ENCODE measurements at regions not wholly inside any gene's neighbourhood (a gene's known extent, or its start where the extent isn't known, plus 50 kb on each side); places are given as distances from the start of the nearest gene placed in this dataset.

DNA sequence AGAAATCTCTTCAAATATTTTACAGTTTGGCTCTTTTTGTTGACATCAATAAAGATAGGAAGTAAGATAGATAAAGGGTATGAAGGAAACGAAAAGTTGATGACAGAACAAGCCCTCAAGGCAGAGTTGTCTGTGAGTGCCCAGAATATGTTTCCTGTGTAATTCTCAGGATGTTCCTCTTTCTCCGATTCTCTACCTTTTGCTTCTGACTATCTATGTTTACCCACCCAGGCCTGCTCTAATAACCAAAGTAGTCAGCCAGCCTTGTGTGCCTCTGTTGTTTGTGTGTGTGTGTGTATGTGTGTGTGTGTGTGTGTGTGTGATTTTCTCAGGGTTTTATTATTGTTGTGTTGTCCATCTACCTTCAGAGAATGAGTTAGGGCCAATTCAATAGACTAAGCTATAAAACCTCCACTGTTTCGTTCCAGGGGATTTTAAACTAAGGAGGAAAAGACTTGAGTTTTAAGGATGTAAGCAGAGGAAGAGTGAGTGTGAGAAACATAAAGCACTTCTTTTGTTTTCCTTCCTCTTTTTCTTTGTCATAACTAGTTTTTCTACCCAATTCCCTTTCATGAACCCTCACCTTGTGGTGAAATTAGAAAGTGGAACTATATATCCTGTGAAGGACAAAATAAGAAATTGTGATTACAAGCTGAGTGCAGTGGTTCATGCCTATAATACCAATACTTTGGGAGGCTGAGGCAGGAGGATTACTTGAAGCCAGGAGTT, 627.4 kb upstream of the NR5A2 start:
- intact Hi-C loops (cut with DNase I): no loop called here

GRCh38 chr1:199403531-199404116, 623.9 kb upstream of the NR5A2 start:
- intact Hi-C loops (cut with DNase I): no loop called here
- no peak for TF ChIP-seq POLR2A (IDR thresholded peaks at IDR 0.05)
- TF ChIP-seq, protein P1, sequence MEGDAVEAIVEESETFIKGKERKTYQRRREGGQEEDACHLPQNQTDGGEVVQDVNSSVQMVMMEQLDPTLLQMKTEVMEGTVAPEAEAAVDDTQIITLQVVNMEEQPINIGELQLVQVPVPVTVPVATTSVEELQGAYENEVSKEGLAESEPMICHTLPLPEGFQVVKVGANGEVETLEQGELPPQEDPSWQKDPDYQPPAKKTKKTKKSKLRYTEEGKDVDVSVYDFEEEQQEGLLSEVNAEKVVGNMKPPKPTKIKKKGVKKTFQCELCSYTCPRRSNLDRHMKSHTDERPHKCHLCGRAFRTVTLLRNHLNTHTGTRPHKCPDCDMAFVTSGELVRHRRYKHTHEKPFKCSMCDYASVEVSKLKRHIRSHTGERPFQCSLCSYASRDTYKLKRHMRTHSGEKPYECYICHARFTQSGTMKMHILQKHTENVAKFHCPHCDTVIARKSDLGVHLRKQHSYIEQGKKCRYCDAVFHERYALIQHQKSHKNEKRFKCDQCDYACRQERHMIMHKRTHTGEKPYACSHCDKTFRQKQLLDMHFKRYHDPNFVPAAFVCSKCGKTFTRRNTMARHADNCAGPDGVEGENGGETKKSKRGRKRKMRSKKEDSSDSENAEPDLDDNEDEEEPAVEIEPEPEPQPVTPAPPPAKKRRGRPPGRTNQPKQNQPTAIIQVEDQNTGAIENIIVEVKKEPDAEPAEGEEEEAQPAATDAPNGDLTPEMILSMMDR (IDR thresholded peaks at IDR 0.05): no peak
- no peak overlapping the region for H3K4me3 ChIP-seq
- DNase-seq (no peak), ATAC-seq (no peak)
- WGBS, 2 donors: 28 to 38% methylated on average over 1 of the region's 1 CpG
- no peaks in the 10 kb centered on the region for H3K36me3 ChIP-seq (replicated peaks in 1 of 2; ENCODE audit: insufficient read depth in 1 of 2, low read depth in 2 of 2)
- no peaks in the 10 kb centered on the region for H3K27me3 ChIP-seq
- no peaks in the 10 kb centered on the region for H3K4me1 ChIP-seq
- no peaks in the 10 kb centered on the region for H3K9me3 ChIP-seq
- no peak overlapping the region for H3K27ac ChIP-seq

More for the DNA sequence above, 627.4 kb upstream of the NR5A2 start:
- no peak for DNase-seq
- ATAC-seq: no peak
- WGBS, 2 donors: 52 to 54% methylated on average over 3 of the region's 3 CpGs
- Histone ChIP-seq H3K27ac (no peak overlapping the region), H3K4me1 (no peaks in the 10 kb centered on the region), H3K9me3 (no peaks in the 10 kb centered on the region), H3K4me3 (no peak overlapping the region), H3K27me3 (no peaks in the 10 kb centered on the region), H3K36me3 (replicated peaks in 1 of 2; ENCODE audit: insufficient read depth in 1 of 2, low read depth in 2 of 2) (no peaks in the 10 kb centered on the region)
- TF ChIP-seq, protein P1 (IDR thresholded peaks at IDR 0.05): no peak
- TF ChIP-seq POLR2A (IDR thresholded peaks at IDR 0.05): no peak

GRCh38 chr1:199404191-199404590, 623.3 kb upstream of the NR5A2 start:
- ATAC-seq: no peak
- TF ChIP-seq POLR2A (IDR thresholded peaks at IDR 0.05): no peak
- TF ChIP-seq, protein P1 (IDR thresholded peaks at IDR 0.05): no peak
- no peaks in the 10 kb centered on the region for H3K27me3 ChIP-seq
- H3K36me3 ChIP-seq (replicated peaks in 1 of 2; ENCODE audit: insufficient read depth in 1 of 2, low read depth in 2 of 2): no peaks in the 10 kb centered on the region
- H3K9me3 ChIP-seq: no peaks in the 10 kb centered on the region
- no peak overlapping the region for H3K27ac ChIP-seq
- H3K4me1 ChIP-seq: no peaks in the 10 kb centered on the region
- no peak overlapping the region for H3K4me3 ChIP-seq
- intact Hi-C loops (cut with DNase I): no loop called here
- no peak for DNase-seq

DNA sequence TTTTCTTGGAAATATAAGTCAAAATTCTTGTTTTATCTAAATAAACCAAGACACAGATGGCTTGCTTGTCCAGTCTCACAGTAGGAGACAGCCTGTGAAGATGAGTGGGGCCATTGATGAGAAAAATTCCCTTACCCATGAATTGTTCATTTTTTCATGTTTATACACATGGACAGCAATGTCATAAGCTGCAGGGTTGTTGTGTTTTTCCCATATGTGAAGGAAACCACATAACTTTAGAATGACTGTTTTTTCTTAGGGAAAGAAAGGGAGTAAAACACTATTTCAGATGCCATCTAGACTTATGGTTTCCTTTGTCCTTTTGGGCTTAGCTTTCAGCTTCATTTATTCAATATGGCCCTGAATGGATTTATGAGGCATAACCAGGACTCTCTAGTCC, 622.5 kb upstream of the NR5A2 start:
- TF ChIP-seq POLR2A (IDR thresholded peaks at IDR 0.05): no peak
- TF ChIP-seq, protein P1 (IDR thresholded peaks at IDR 0.05): no peak
- Histone ChIP-seq H3K4me3 (no peak overlapping the region), H3K36me3 (replicated peaks in 1 of 2; ENCODE audit: insufficient read depth in 1 of 2, low read depth in 2 of 2) (no peaks in the 10 kb centered on the region), H3K9me3 (no peaks in the 10 kb centered on the region), H3K4me1 (no peaks in the 10 kb centered on the region), H3K27ac (no peak overlapping the region), H3K27me3 (no peaks in the 10 kb centered on the region)
- intact Hi-C loops (cut with DNase I): no loop called here
- ATAC-seq: no peak
- DNase-seq: no peak
